DOHH2 (cell line): ENCODE measurements at regions not wholly inside any gene's neighbourhood (a gene's known extent, or its start where the extent isn't known, plus 50 kb on each side); places are given as distances from the start of the nearest gene placed in this dataset.

Experiments
- CTCF ChIP-seq: fragments of 200-600 bp; sonication (generic); IDR thresholded peaks from one replicate; pipeline ENCODE4 v1.5.1; 2014; ENCODE audit warnings: antibody characterized with exemption, mild to moderate bottlenecking, low read depth, low read length; ENCODE audit not compliant: poor library complexity, severe bottlenecking
- EZH2phosphoT487 ChIP-seq: fragments of 200-600 bp; sonication (generic); IDR thresholded peaks from 2 replicates; pipeline ENCODE4 v1.6.1; 2017; ENCODE audit warnings: borderline replicate concordance, mild to moderate bottlenecking, antibody characterized with exemption, low read length, moderate library complexity, mixed read lengths

DNA sequence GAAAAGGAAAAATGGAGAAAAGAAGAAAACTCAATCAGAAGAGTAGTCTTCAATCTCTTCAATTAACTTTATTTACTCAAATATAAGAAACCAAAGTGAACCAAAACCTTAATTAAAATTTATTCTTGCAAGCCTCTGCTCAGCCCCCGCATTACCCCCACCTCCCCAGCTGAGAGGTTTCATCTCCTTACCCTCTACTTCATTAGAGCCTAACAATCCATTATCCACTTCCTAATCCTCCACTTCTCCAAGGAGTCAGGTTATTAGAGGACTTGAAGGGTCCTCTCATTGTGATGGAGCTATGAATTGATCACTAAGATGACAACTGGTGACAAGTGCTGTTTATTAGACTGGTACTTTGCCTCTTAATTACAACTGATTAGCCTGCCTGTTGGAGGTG is 956.5 kb downstream of the TFAP2A start:
- TF ChIP-seq CTCF (no peak), EZH2phosphoT487 (no peak)
